HCT116 (cell line): ENCODE measurements at regions not wholly inside any gene's neighbourhood (a gene's known extent, or its start where the extent isn't known, plus 50 kb on each side); places are given as distances from the start of the nearest gene placed in this dataset.

ENCODE experiments used
- ATAC-seq: fragments of 200-7000 bp; cut with Tn5 transposase; 2 replicates; pipeline ENCODE4 v1.9.1; 2020; ENCODE audit warnings: mild to moderate bottlenecking, moderate library complexity
- BruUV-seq: library from RNA; stranded (reverse); fragments of 400-500 nt; replicated peaks from 2 replicates; lab custom pipeline; 2021; lab: Mats Ljungman, UMichigan
- CTCF ChIA-PET: fragments of 300-600 bp; sonication (Branson Sonifier 250); formaldehyde crosslinking; loops from one replicate; lab custom pipeline; 2021; ENCODE audit warnings: antibody characterized with exemption; lab: Charles Lee
- POLR2A ChIA-PET: fragments of 300-600, 350-600 bp; sonication (Branson Sonifier 250); formaldehyde crosslinking; loops from one replicate; lab custom pipeline; 2021; ENCODE audit warnings: antibody characterized with exemption; lab: Charles Lee
- RAD21 ChIA-PET, 2 experiments: fragments of 300-600 bp; sonication (Branson Sonifier 250); formaldehyde crosslinking; loops; one replicate each; lab custom pipeline; 2023; ENCODE audit warnings: low total read pairs in 2 of 2; ENCODE audit not compliant: uncharacterized antibody in 2 of 2, unreplicated experiment in 2 of 2, low non-redundant PET in 1 of 2; lab: Charles Lee
- DNase-seq: peaks from one replicate; pipeline ENCODE4 v3.0.0-alpha.2; 2010; ENCODE audit warnings: low read depth, low spot score
- H2AFZ ChIP-seq: fragments of 200-600 bp; shearing (Covaris generic), sonication (generic); 2 replicates; pipeline ENCODE4 v1.6.1; 2017; ENCODE audit warnings: low read depth, mixed run types, mixed read lengths, antibody characterized with exemption, low read length; ENCODE audit not compliant: poor library complexity, severe bottlenecking
- H3K27ac ChIP-seq: 2 replicates; pipeline ENCODE4 v1.5.1; 2012; ENCODE audit warnings: low read depth, low read length
- H3K27me3 ChIP-seq: fragments of 200-600 bp; sonication (generic); 2 replicates; pipeline ENCODE4 v1.6.1; 2016; ENCODE audit warnings: mixed run types, low read length, mixed read lengths; ENCODE audit not compliant: insufficient read depth
- H3K36me3 ChIP-seq, 2 experiments: fragments of 200-500 bp in 1 of 2; fragments of 200-600 bp in 1 of 2; sonication (Bioruptor generic) in 1 of 2; sonication (generic) in 1 of 2; 2 replicates each; pipeline versions ENCODE4 v1.5.1 to v1.6.1; 2014 to 2016; ENCODE audit warnings: low read length in 2 of 2, inconsistent platforms in 1 of 2, mixed read lengths in 1 of 2, mixed run types in 1 of 2; ENCODE audit not compliant: insufficient read depth in 2 of 2, control insufficient read depth in 1 of 2
- H3K4me1 ChIP-seq, 2 experiments: fragments of 200-600 bp in 1 of 2; sonication (generic) in 1 of 2; 2 replicates each; pipeline versions ENCODE4 v1.5.1 to v1.6.1; 2012 to 2017; ENCODE audit warnings: low read length in 2 of 2, inconsistent platforms in 1 of 2, mild to moderate bottlenecking in 1 of 2, mixed read lengths in 1 of 2, mixed run types in 1 of 2, moderate library complexity in 1 of 2; ENCODE audit not compliant: insufficient read depth in 2 of 2, control insufficient read depth in 1 of 2
- H3K4me2 ChIP-seq: fragments of 200-600 bp; sonication (generic); 2 replicates; pipeline ENCODE4 v1.6.1; 2017; ENCODE audit warnings: mixed run types, low read length, mixed read lengths
- H3K4me3 ChIP-seq, 2 experiments: fragments of 200-600 bp in 1 of 2; sonication (generic) in 1 of 2; replicated peaks in 1 of 2; 2 replicates each; pipeline ENCODE4 v1.5.1; 2011 to 2016; ENCODE audit warnings: low read length in 2 of 2, control low read depth in 1 of 2, low read depth in 1 of 2, mild to moderate bottlenecking in 1 of 2, mixed read lengths in 1 of 2, mixed run types in 1 of 2
- H3K79me2 ChIP-seq: fragments of 200-600 bp; sonication (generic); 2 replicates; pipeline ENCODE4 v1.6.1; 2017; ENCODE audit warnings: mild to moderate bottlenecking, mixed run types, low read length, moderate library complexity, mixed read lengths; ENCODE audit not compliant: insufficient read depth
- H3K9ac ChIP-seq: fragments of 200-600 bp; sonication (generic); 2 replicates; pipeline ENCODE4 v1.6.1; 2016; ENCODE audit warnings: low read length, mixed read lengths
- H3K9me2 ChIP-seq: fragments of 200-600 bp; sonication (generic), shearing (Covaris generic); 2 replicates; pipeline ENCODE4 v1.6.1; 2017; ENCODE audit warnings: mixed run types, mild to moderate bottlenecking, moderate library complexity; ENCODE audit not compliant: insufficient read depth
- H3K9me3 ChIP-seq, 2 experiments: fragments of 200-500 bp in 1 of 2; fragments of 200-600 bp in 1 of 2; sonication (Bioruptor generic) in 1 of 2; sonication (generic) in 1 of 2; 2 replicates each; pipeline ENCODE4 v1.6.1; 2014 to 2017; ENCODE audit warnings: low read length in 2 of 2, mixed read lengths in 2 of 2, inconsistent platforms in 1 of 2, low read depth in 1 of 2, mild to moderate bottlenecking in 1 of 2, mixed run types in 1 of 2, moderate library complexity in 1 of 2; ENCODE audit not compliant: control insufficient read depth in 1 of 2, insufficient read depth in 1 of 2
- H4K20me1 ChIP-seq: fragments of 200-600 bp; sonication (generic), shearing (Covaris generic); 2 replicates; pipeline ENCODE4 v1.6.1; 2017; ENCODE audit warnings: mixed run types, mild to moderate bottlenecking, moderate library complexity; ENCODE audit not compliant: insufficient read depth
- ATF3 ChIP-seq: IDR thresholded peaks from 2 replicates; pipeline ENCODE4 v1.6.1; 2012
- CBX3 ChIP-seq: IDR thresholded peaks from 2 replicates; pipeline ENCODE4 v1.6.1; 2012; ENCODE audit warnings: low read depth
- ELF1 ChIP-seq: IDR thresholded peaks from 2 replicates; pipeline ENCODE4 v1.6.1; 2012; ENCODE audit warnings: low read depth, borderline replicate concordance
- JUND ChIP-seq: IDR thresholded peaks from 2 replicates; pipeline ENCODE4 v1.6.1; 2012
- MAX ChIP-seq: IDR thresholded peaks from 2 replicates; pipeline ENCODE4 v1.6.1; 2012
- POLR2AphosphoS5 ChIP-seq: IDR thresholded peaks from 2 replicates; pipeline ENCODE4 v1.6.1; 2011; ENCODE audit warnings: mild to moderate bottlenecking, low read depth, low read length, moderate library complexity
- SIN3A ChIP-seq: IDR thresholded peaks from 2 replicates; pipeline ENCODE4 v1.6.1; 2012; ENCODE audit warnings: low read depth
- SP1 ChIP-seq: IDR thresholded peaks from 2 replicates; pipeline ENCODE4 v1.6.1; 2012; ENCODE audit warnings: low read depth
- TCF7L2 ChIP-seq: IDR thresholded peaks from 2 replicates; pipeline ENCODE4 v1.7.0; 2011; ENCODE audit warnings: borderline replicate concordance, inconsistent platforms; ENCODE audit not compliant: insufficient read depth, insufficient read length; ENCODE audit errors: extremely low read depth
- intact Hi-C: fragments of 100-400 bp; cut with micrococcal nuclease; formaldehyde crosslinking; loops from 2 replicates; pipeline ENCODE4 v1.10.0; 2022
- TF ChIP-seq, protein P1 (sequence below): IDR thresholded peaks from 2 replicates; pipeline ENCODE4 v1.6.1; 2012; ENCODE audit warnings: low read depth

GRCh38 chr11:79896258-79896657 is 455.4 kb upstream of the TENM4 start:
- ATAC-seq: no peak
- no peaks in the 10 kb centered on the region for H3K27me3 ChIP-seq
- intact Hi-C loops: no loop called here
- CTCF ChIA-PET: no interaction called here
- no peaks in the 10 kb centered on the region for H3K4me1 ChIP-seq
- peaks cover 9 to 35% of the 10 kb centered on the region in 2 experiments; a peak in 2 of 4 replicates for H3K9me3 ChIP-seq
- no peak overlapping the region for H3K4me3 ChIP-seq
- TF ChIP-seq JUND (no peak), SP1 (no peak), MAX (no peak), ELF1 (no peak), TCF7L2 (no peak), SIN3A (no peak), CBX3 (no peak), ATF3 (no peak), POLR2AphosphoS5 (no peak)
- TF ChIP-seq, protein P1, sequence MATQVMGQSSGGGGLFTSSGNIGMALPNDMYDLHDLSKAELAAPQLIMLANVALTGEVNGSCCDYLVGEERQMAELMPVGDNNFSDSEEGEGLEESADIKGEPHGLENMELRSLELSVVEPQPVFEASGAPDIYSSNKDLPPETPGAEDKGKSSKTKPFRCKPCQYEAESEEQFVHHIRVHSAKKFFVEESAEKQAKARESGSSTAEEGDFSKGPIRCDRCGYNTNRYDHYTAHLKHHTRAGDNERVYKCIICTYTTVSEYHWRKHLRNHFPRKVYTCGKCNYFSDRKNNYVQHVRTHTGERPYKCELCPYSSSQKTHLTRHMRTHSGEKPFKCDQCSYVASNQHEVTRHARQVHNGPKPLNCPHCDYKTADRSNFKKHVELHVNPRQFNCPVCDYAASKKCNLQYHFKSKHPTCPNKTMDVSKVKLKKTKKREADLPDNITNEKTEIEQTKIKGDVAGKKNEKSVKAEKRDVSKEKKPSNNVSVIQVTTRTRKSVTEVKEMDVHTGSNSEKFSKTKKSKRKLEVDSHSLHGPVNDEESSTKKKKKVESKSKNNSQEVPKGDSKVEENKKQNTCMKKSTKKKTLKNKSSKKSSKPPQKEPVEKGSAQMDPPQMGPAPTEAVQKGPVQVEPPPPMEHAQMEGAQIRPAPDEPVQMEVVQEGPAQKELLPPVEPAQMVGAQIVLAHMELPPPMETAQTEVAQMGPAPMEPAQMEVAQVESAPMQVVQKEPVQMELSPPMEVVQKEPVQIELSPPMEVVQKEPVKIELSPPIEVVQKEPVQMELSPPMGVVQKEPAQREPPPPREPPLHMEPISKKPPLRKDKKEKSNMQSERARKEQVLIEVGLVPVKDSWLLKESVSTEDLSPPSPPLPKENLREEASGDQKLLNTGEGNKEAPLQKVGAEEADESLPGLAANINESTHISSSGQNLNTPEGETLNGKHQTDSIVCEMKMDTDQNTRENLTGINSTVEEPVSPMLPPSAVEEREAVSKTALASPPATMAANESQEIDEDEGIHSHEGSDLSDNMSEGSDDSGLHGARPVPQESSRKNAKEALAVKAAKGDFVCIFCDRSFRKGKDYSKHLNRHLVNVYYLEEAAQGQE: no peak
- TF ChIP-seq, all 23 proteins: peak for 0
- POLR2A ChIA-PET: no interaction called here
- RAD21 ChIA-PET: no interaction called here
- H3K9ac ChIP-seq: no peak overlapping the region
- no TSS peak for BruUV-seq
- H3K79me2 ChIP-seq: no peaks in the 10 kb centered on the region
- H3K36me3 ChIP-seq: no peaks in the 10 kb centered on the region
- no peaks in the 10 kb centered on the region for H3K9me2 ChIP-seq
- no peak for DNase-seq
- H3K4me2 ChIP-seq: no peak overlapping the region
- no peaks in the 10 kb centered on the region for H4K20me1 ChIP-seq
- H2AFZ ChIP-seq: no peak overlapping the region
- no peak overlapping the region for H3K27ac ChIP-seq
